Ishikawa (cell line): ENCODE measurements at regions not wholly inside any gene's neighbourhood (a gene's known extent, or its start where the extent isn't known, plus 50 kb on each side); places are given as distances from the start of the nearest gene placed in this dataset.

ENCODE experiments used
- CEBPB ChIP-seq: IDR thresholded peaks from 2 replicates; pipeline ENCODE4 v1.6.1; 2012
- CREB1 ChIP-seq: IDR thresholded peaks from 2 replicates; pipeline ENCODE4 v1.6.1; 2012; ENCODE audit warnings: low read depth
- EGR1 ChIP-seq: IDR thresholded peaks from 2 replicates; pipeline ENCODE4 v1.6.1; 2012
- EP300 ChIP-seq: IDR thresholded peaks from 2 replicates; pipeline ENCODE4 v1.6.1; 2012; ENCODE audit warnings: borderline replicate concordance
- FOXM1 ChIP-seq: IDR thresholded peaks from 2 replicates; pipeline ENCODE4 v1.6.1; 2012; ENCODE audit warnings: low read depth, borderline replicate concordance
- NFIC ChIP-seq: IDR thresholded peaks from 2 replicates; pipeline ENCODE4 v1.6.1; 2012
- RAD21 ChIP-seq: IDR thresholded peaks from 2 replicates; pipeline ENCODE4 v1.6.1; 2012; ENCODE audit warnings: low read depth
- REST ChIP-seq: IDR thresholded peaks from 2 replicates; pipeline ENCODE4 v1.6.1; 2012; ENCODE audit warnings: low read depth, mild to moderate bottlenecking
- TAF1 ChIP-seq: IDR thresholded peaks from 2 replicates; pipeline ENCODE4 v1.6.1; 2012; ENCODE audit warnings: low read depth, mild to moderate bottlenecking
- TCF12 ChIP-seq: IDR thresholded peaks from 2 replicates; pipeline ENCODE4 v1.6.1; 2012; ENCODE audit warnings: low read depth
- TEAD4 ChIP-seq: IDR thresholded peaks from 2 replicates; pipeline ENCODE4 v1.6.1; 2012
- YY1 ChIP-seq: IDR thresholded peaks from 2 replicates; pipeline ENCODE4 v1.6.1; 2012; ENCODE audit warnings: low read depth
- ZBTB7A ChIP-seq: IDR thresholded peaks from 2 replicates; pipeline ENCODE4 v1.6.1; 2012; ENCODE audit warnings: low read depth
- TF ChIP-seq, protein P1 (sequence below): IDR thresholded peaks from 2 replicates; pipeline ENCODE4 v1.6.1; 2012
- TF ChIP-seq, protein P2 (sequence below): IDR thresholded peaks from 2 replicates; pipeline ENCODE4 v1.6.1; 2012

DNA sequence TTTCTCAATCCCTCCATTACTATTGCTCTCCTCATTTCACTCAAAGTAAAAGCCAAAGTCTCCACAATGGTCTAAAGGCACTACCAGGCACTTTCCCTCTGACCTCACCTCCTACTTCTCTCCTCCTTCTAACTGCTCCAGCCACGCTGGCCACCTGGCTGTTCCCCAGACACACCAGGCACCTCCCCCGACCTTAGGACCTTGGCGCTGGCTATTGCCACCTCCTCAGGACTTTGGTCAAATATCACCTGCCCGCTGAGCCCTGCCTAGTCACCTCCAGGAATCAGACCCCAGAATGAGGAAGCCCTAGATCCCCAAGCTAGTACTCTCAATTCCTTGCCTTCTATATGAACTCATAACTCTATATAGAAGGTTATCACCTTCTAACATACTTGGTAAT, 66.2 kb upstream of the STEAP1B start:
- TF ChIP-seq, protein P1, sequence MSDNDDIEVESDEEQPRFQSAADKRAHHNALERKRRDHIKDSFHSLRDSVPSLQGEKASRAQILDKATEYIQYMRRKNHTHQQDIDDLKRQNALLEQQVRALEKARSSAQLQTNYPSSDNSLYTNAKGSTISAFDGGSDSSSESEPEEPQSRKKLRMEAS = no peak
- TF ChIP-seq REST (no peak), ZBTB7A (no peak), EP300 (no peak), CEBPB (no peak), RAD21 (no peak), EGR1 (no peak), TEAD4 (no peak), CREB1 (no peak), FOXM1 (no peak), YY1 (no peak), TAF1 (no peak), TCF12 (no peak), NFIC (no peak)
- TF ChIP-seq, protein P2, sequence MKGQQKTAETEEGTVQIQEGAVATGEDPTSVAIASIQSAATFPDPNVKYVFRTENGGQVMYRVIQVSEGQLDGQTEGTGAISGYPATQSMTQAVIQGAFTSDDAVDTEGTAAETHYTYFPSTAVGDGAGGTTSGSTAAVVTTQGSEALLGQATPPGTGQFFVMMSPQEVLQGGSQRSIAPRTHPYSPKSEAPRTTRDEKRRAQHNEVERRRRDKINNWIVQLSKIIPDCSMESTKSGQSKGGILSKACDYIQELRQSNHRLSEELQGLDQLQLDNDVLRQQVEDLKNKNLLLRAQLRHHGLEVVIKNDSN = no peak

DNA sequence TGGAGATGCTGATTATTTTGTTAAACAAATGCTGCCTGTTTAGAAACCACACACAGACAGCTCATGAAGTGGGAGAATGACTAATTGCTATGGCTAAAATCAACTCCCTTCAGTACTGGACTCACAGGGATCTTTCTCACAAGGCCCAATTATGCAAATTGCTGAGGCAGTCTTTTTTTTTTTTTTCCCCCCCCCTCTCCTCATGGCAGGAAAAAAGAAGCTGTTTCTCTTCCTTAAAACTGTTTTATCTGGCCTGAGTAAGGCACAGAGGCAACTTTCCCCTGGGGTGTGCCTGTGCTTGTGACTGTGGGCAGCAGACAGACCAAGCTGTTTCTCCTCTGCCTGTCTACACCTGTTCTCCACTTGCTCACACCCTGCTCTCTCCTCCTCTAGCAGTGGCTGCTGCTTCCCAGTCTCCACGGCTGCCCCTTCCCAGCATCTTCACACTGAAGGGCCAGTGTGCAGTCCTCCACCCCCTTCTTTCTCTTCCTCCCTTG, 65.4 kb upstream of the STEAP1B start:
- no peak for TF ChIP-seq CEBPB
- TF ChIP-seq REST = no peak
- TF ChIP-seq, protein P1 = no peak
- TF ChIP-seq RAD21 = no peak
- TF ChIP-seq EP300 = no peak
- TF ChIP-seq, protein P2 = no peak
- TF ChIP-seq EGR1 = no peak
- TF ChIP-seq TAF1 = no peak
- no peak for TF ChIP-seq YY1
- TF ChIP-seq TEAD4 = no peak
- TF ChIP-seq ZBTB7A = no peak
- no peak for TF ChIP-seq NFIC
- TF ChIP-seq CREB1 = no peak
- TF ChIP-seq FOXM1 = no peak
- TF ChIP-seq TCF12 = no peak

DNA sequence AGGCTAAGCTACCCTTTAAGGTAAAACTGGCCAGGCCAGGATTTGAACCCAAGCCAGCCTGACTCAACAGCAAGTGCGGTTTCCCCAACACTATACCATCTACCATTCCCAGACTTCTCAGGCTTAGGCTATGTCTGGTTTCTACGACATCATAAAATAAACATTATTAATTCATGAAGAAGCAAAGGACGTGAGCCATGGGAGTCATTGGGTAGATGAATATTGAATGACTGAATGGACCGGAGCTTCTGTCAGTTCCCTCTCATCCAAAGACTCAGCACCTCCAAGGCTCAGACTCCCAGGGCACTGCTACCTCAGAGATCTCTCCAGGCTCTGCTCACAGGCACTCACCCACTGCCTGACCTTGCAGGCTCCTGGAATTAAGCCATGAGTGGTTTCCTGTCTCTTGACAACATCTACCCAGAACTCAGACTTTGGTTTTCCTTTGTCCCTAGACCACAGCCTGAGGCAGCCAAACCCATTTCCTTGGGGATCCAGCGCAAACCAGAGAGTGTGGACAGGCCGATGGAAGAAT, 64.6 kb upstream of the STEAP1B start:
- TF ChIP-seq REST (no peak), TAF1 (no peak), YY1 (no peak), EGR1 (no peak), TCF12 (no peak), RAD21 (no peak), TEAD4 (no peak), FOXM1 (no peak), NFIC (no peak), CREB1 (no peak), ZBTB7A (no peak), EP300 (no peak)
- TF ChIP-seq, protein P2 = no peak
- TF ChIP-seq, protein P1 = no peak

DNA sequence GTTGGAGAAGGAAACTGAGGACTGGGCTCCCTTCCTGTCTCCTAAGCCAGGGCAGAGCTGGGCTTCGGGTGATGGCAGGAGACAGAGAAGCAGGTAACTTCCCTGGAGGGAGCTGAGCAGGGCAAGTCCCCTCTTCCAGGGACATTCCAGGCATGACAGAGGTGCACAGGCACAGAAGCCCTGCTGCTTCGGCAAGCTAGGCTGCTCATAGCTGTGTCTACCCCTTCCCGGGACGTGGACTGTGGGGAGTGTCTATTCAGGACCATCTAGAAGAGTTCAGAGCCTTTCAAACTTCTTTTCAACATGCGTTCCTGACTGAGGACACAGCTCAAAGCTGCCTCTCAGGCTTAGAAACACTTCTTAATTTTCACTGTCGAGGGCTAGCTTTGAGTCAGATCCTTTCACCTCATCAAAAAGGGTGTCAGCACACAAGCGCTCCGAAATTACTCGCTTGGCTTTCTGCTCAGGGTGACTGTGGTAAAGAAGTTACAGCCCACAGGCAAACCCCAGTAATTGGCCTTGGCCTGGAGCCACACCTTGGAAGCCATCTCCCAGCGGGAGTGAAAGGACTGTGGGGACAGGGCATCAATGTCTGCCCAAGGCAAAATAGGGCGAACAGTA, 63.7 kb upstream of the STEAP1B start:
- TF ChIP-seq TEAD4 = peak; percentile 35
- no peak for TF ChIP-seq CREB1
- no peak for TF ChIP-seq REST
- TF ChIP-seq, protein P1 = no peak
